ENCODE measurements at regions not wholly inside any gene's neighbourhood (a gene's known extent, or its start where the extent isn't known, plus 50 kb on each side); places are given as distances from the start of the nearest gene placed in this dataset.

- no peaks in the 10 kb centered on the region for H3K79me2 ChIP-seq (ENCODE audit: control insufficient read depth, insufficient read depth, low read length)
- H3K4me3 ChIP-seq (replicated peaks in 1 of 4; ENCODE audit: control extremely low read depth in 1 of 4, insufficient read depth in 1 of 4, low read depth in 3 of 4, low read length in 4 of 4): no peak overlapping the region
- no peak overlapping the region for H3K4me2 ChIP-seq (ENCODE audit: extremely low read depth, insufficient read depth, low read length)
- no peaks in the 10 kb centered on the region for H3K27me3 ChIP-seq (ENCODE audit: control insufficient read depth, insufficient read depth, low read length)
- H4K20me1 ChIP-seq (ENCODE audit: control insufficient read depth, extremely low read depth, insufficient read depth, low read length): no peaks in the 10 kb centered on the region
- no peaks in the 10 kb centered on the region for H3K4me1 ChIP-seq (ENCODE audit: control insufficient read depth, extremely low read depth, insufficient read depth, low read length)
- H3K27ac ChIP-seq (ENCODE audit: insufficient read depth, low read length): no peak overlapping the region
- H3K9ac ChIP-seq (ENCODE audit: insufficient read depth, low read length): no peak overlapping the region
- H3K36me3 ChIP-seq (ENCODE audit: control insufficient read depth, insufficient read depth, low read length): no peaks in the 10 kb centered on the region
- DNase-seq (ENCODE audit: low read depth in 2 of 2): no peak
- no peak overlapping the region for H2AFZ ChIP-seq (ENCODE audit: low read length)
- TF ChIP-seq CTCF (conservative IDR thresholded peaks at IDR 0.05 in 1 of 2, IDR thresholded peaks at IDR 0.05 in 1 of 2; ENCODE audit: low read depth in 1 of 2, low read length in 2 of 2) (no peak), EZH2 (IDR thresholded peaks at IDR 0.05; ENCODE audit: low read length, missing control alignments) (no peak)
- no peaks in the 10 kb centered on the region for H3K9me3 ChIP-seq (ENCODE audit: control insufficient read depth, insufficient read depth, low read depth, low read length)
Observed at GRCh38 chr16:80915079-80915450, 91.6 kb downstream of the CMC2 start.

- H4K20me1 ChIP-seq (ENCODE audit: control insufficient read depth, extremely low read depth, insufficient read depth, low read length): no peaks in the 10 kb centered on the region
- H3K9me3 ChIP-seq (ENCODE audit: control insufficient read depth, insufficient read depth, low read depth, low read length): no peaks in the 10 kb centered on the region
- H3K9ac ChIP-seq (ENCODE audit: insufficient read depth, low read length): no peak overlapping the region
- no peaks in the 10 kb centered on the region for H3K79me2 ChIP-seq (ENCODE audit: control insufficient read depth, insufficient read depth, low read length)
- TF ChIP-seq EZH2 (IDR thresholded peaks at IDR 0.05; ENCODE audit: low read length, missing control alignments): no peak
- TF ChIP-seq CTCF (conservative IDR thresholded peaks at IDR 0.05 in 1 of 2, IDR thresholded peaks at IDR 0.05 in 1 of 2; ENCODE audit: low read depth in 1 of 2, low read length in 2 of 2): no peak
- H3K36me3 ChIP-seq (ENCODE audit: control insufficient read depth, insufficient read depth, low read length): no peaks in the 10 kb centered on the region
- H3K27ac ChIP-seq (ENCODE audit: insufficient read depth, low read length): no peak overlapping the region
- H3K4me2 ChIP-seq (ENCODE audit: extremely low read depth, insufficient read depth, low read length): no peak overlapping the region
- no peaks in the 10 kb centered on the region for H3K4me1 ChIP-seq (ENCODE audit: control insufficient read depth, extremely low read depth, insufficient read depth, low read length)
- H2AFZ ChIP-seq (ENCODE audit: low read length): no peak overlapping the region
- H3K4me3 ChIP-seq (replicated peaks in 1 of 4; ENCODE audit: control extremely low read depth in 1 of 4, insufficient read depth in 1 of 4, low read depth in 3 of 4, low read length in 4 of 4): no peak overlapping the region
- DNase-seq (ENCODE audit: low read depth in 2 of 2): no peak
- H3K27me3 ChIP-seq (ENCODE audit: control insufficient read depth, insufficient read depth, low read length): no peaks in the 10 kb centered on the region
Observed at GRCh38 chr16:80914379-80915078, 92.2 kb downstream of the CMC2 start.

- Histone ChIP-seq H3K4me2 (ENCODE audit: extremely low read depth, insufficient read depth, low read length) (no peak overlapping the region), H3K4me3 (replicated peaks in 1 of 4; ENCODE audit: control extremely low read depth in 1 of 4, insufficient read depth in 1 of 4, low read depth in 3 of 4, low read length in 4 of 4) (no peak overlapping the region), H3K27me3 (ENCODE audit: control insufficient read depth, insufficient read depth, low read length) (no peaks in the 10 kb centered on the region), H3K9ac (ENCODE audit: insufficient read depth, low read length) (no peak overlapping the region), H3K36me3 (ENCODE audit: control insufficient read depth, insufficient read depth, low read length) (no peaks in the 10 kb centered on the region), H3K9me3 (ENCODE audit: control insufficient read depth, insufficient read depth, low read depth, low read length) (no peaks in the 10 kb centered on the region), H3K4me1 (ENCODE audit: control insufficient read depth, extremely low read depth, insufficient read depth, low read length) (no peaks in the 10 kb centered on the region), H3K79me2 (ENCODE audit: control insufficient read depth, insufficient read depth, low read length) (no peaks in the 10 kb centered on the region), H2AFZ (ENCODE audit: low read length) (no peak overlapping the region), H3K27ac (ENCODE audit: insufficient read depth, low read length) (no peak overlapping the region), H4K20me1 (ENCODE audit: control insufficient read depth, extremely low read depth, insufficient read depth, low read length) (no peaks in the 10 kb centered on the region)
- TF ChIP-seq CTCF (conservative IDR thresholded peaks at IDR 0.05 in 1 of 2, IDR thresholded peaks at IDR 0.05 in 1 of 2; ENCODE audit: low read depth in 1 of 2, low read length in 2 of 2): no peak
- TF ChIP-seq EZH2 (IDR thresholded peaks at IDR 0.05; ENCODE audit: low read length, missing control alignments): no peak
- no peak for DNase-seq (ENCODE audit: low read depth in 2 of 2)
Observed at GRCh38 chr16:80913397-80913796, 93.3 kb downstream of the CMC2 start.

Data from fibroblast of lung (primary cell).